Naive thymus-derived CD4-positive, alpha-beta T cell (primary cell): ENCODE measurements at regions not wholly inside any gene's neighbourhood (a gene's known extent, or its start where the extent isn't known, plus 50 kb on each side); places are given as distances from the start of the nearest gene placed in this dataset.

Source experiments
- ATAC-seq: fragments of 150-1000 bp; cut with Tn5 transposase; 2 replicates; pipeline ENCODE4 v1.10.0; 2021; ENCODE audit warnings: mild to moderate bottlenecking, moderate library complexity
- CTCF ChIA-PET: fragments of 350-600 bp; sonication (Branson Sonifier 250); formaldehyde crosslinking; loops from one replicate; lab custom pipeline; 2021; ENCODE audit warnings: antibody characterized with exemption; lab: Charles Lee
- POLR2A ChIA-PET: fragments of 350-600 bp; sonication (Branson Sonifier 250); formaldehyde crosslinking; loops from one replicate; lab custom pipeline; 2021; ENCODE audit warnings: antibody characterized with exemption, inconsistent platforms; lab: Charles Lee
- DNase-seq, 9 donors: peaks; one replicate each; pipeline versions ENCODE4 v3.0.0 to v3.0.0-alpha.2; 2020 to 2022; ENCODE audit warnings: mixed read lengths in 1 of 9
- H3K27ac ChIP-seq: one replicate; pipeline ENCODE4 v1.7.0; 2013; ENCODE audit warnings: mild to moderate bottlenecking, low read depth, low read length, moderate library complexity
- H3K27me3 ChIP-seq, 2 donors: one replicate each; pipeline ENCODE4 v1.7.0; 2013; ENCODE audit warnings: low read length in 2 of 2, mild to moderate bottlenecking in 2 of 2, moderate library complexity in 2 of 2; ENCODE audit not compliant: control insufficient read depth in 2 of 2, insufficient read depth in 2 of 2
- H3K36me3 ChIP-seq, 3 experiments: 1 replicate in 2 of 3; 2 replicates in 1 of 3; pipeline ENCODE4 v1.7.0; 2013; ENCODE audit warnings: low read length in 3 of 3, mild to moderate bottlenecking in 3 of 3, moderate library complexity in 1 of 3; ENCODE audit not compliant: insufficient read depth in 3 of 3, control insufficient read depth in 2 of 3
- H3K4me1 ChIP-seq, 2 donors: one replicate each; pipeline ENCODE4 v1.7.0; 2013; ENCODE audit warnings: low read length in 2 of 2, mild to moderate bottlenecking in 2 of 2, moderate library complexity in 1 of 2; ENCODE audit not compliant: control insufficient read depth in 2 of 2, insufficient read depth in 2 of 2
- H3K4me3 ChIP-seq: 2 replicates; pipeline ENCODE4 v1.7.0; 2013; ENCODE audit warnings: mild to moderate bottlenecking, low read length
- H3K9me3 ChIP-seq, 3 experiments: 1 replicate in 2 of 3; 2 replicates in 1 of 3; pipeline ENCODE4 v1.7.0; 2013; ENCODE audit warnings: low read length in 3 of 3; ENCODE audit not compliant: control insufficient read depth in 2 of 3
- H3K27ac Mint-ChIP-seq, 9 donors: one replicate each; pipeline ENCODE4 v1.8.0; 2020 to 2022; ENCODE audit warnings: mixed read lengths in 9 of 9, mild to moderate bottlenecking in 8 of 9, moderate library complexity in 5 of 9, inconsistent platforms in 2 of 9
- H3K27me3 Mint-ChIP-seq, 5 donors: one replicate each; pipeline ENCODE4 v1.8.0; 2021 to 2022; ENCODE audit warnings: mixed read lengths in 5 of 5, mild to moderate bottlenecking in 1 of 5
- H3K36me3 Mint-ChIP-seq, 5 donors: one replicate each; pipeline ENCODE4 v1.8.0; 2020 to 2022; ENCODE audit warnings: mixed read lengths in 5 of 5, mild to moderate bottlenecking in 3 of 5, inconsistent platforms in 1 of 5
- H3K4me1 Mint-ChIP-seq, 7 donors: one replicate each; pipeline ENCODE4 v1.8.0; 2020 to 2022; ENCODE audit warnings: mixed read lengths in 7 of 7, mild to moderate bottlenecking in 3 of 7, inconsistent platforms in 1 of 7
- H3K4me3 Mint-ChIP-seq, 10 donors: one replicate each; pipeline ENCODE4 v1.8.0; 2020 to 2022; ENCODE audit warnings: mild to moderate bottlenecking in 10 of 10, mixed read lengths in 10 of 10, moderate library complexity in 6 of 10, inconsistent platforms in 2 of 10
- H3K9me3 Mint-ChIP-seq, 11 donors: one replicate each; pipeline ENCODE4 v1.8.0; 2020 to 2022; ENCODE audit warnings: mixed read lengths in 11 of 11, mild to moderate bottlenecking in 4 of 11, inconsistent platforms in 1 of 11, moderate library complexity in 1 of 11
- intact Hi-C, 2 donors: fragments of 100-400 bp; cut with micrococcal nuclease; formaldehyde crosslinking; loops; one replicate each; pipeline ENCODE4 v1.15.1; 2023

GRCh38 chr14:30373526-30373925 lies 185.4 kb upstream of the G2E3 start:
- Histone ChIP-seq H3K36me3 (no peaks in the 10 kb centered on the region), H3K27me3 (no peaks in the 10 kb centered on the region), H3K9me3 (no peaks in the 10 kb centered on the region), H3K4me1 (no peaks in the 10 kb centered on the region), H3K4me3 (no peak overlapping the region), H3K27ac (no peak overlapping the region)
- Mint-ChIP-seq H3K9me3 (no peaks in the 10 kb centered on the region), H3K27ac (no peak overlapping the region), H3K4me1 (no peaks in the 10 kb centered on the region), H3K27me3 (peaks cover 0 to 21% (median 15%) of the 10 kb centered on the region in 5 donors), H3K4me3 (no peak overlapping the region), H3K36me3 (no peaks in the 10 kb centered on the region)
- ChIA-PET CTCF (interaction anchor here (0.6 kb wide), 1 partner anchor 148 kb away, joined by 4 read pairs; no protein-coding TSS in a partner anchor), POLR2A (no interaction called here)
- ATAC-seq (no peak), DNase-seq (no peak)
- intact Hi-C loops = loop anchor here in 1 of 2 donors (10.0 kb wide), 1 partner anchor 531 kb away; no protein-coding TSS in a partner anchor

- intact Hi-C loops = loop anchor here (1.0 to 10.0 kb wide), 5 partner anchors 67 to 532 kb away; no protein-coding TSS in a partner anchor
- ATAC-seq (peak; percentile 93), DNase-seq (peak; percentile 11 to 57 (median 47))
- Mint-ChIP-seq H3K36me3 (no peaks in the 10 kb centered on the region), H3K4me3 (no peak overlapping the region), H3K4me1 (no peaks in the 10 kb centered on the region), H3K27me3 (peaks cover 0 to 24% (median 19%) of the 10 kb centered on the region in 5 donors), H3K9me3 (no peaks in the 10 kb centered on the region), H3K27ac (no peak overlapping the region)
- ChIA-PET POLR2A (no interaction called here), CTCF (interaction anchor here (0.7 to 1.2 kb wide), 4 partner anchors 145 to 1437 kb away, joined by 3 to 5 read pairs (median 3); no protein-coding TSS in a partner anchor)
- no peaks in the 10 kb centered on the region for H3K9me3 ChIP-seq
- H3K27me3 ChIP-seq = no peaks in the 10 kb centered on the region
- no peak overlapping the region for H3K27ac ChIP-seq
- no peak overlapping the region for H3K4me3 ChIP-seq
- no peaks in the 10 kb centered on the region for H3K36me3 ChIP-seq
- no peaks in the 10 kb centered on the region for H3K4me1 ChIP-seq
Observed at GRCh38 chr14:30375296-30375892, 183.6 kb upstream of the G2E3 start.

GRCh38 chr14:30381861-30382480 lies 177.0 kb upstream of the G2E3 start:
- Mint-ChIP-seq H3K36me3 (no peaks in the 10 kb centered on the region), H3K27me3 (peaks cover 2 to 37% (median 26%) of the 10 kb centered on the region in 5 donors), H3K4me1 (peaks cover 0 to 3% (median 0%) of the 10 kb centered on the region in 7 donors), H3K4me3 (no peak overlapping the region), H3K27ac (no peak overlapping the region), H3K9me3 (peaks cover 0 to 1% (median 0%) of the 10 kb centered on the region in 11 donors)
- Histone ChIP-seq H3K36me3 (no peaks in the 10 kb centered on the region), H3K4me3 (no peak overlapping the region), H3K9me3 (no peaks in the 10 kb centered on the region), H3K27me3 (no peaks in the 10 kb centered on the region), H3K4me1 (no peaks in the 10 kb centered on the region), H3K27ac (no peak overlapping the region)
- CTCF ChIA-PET = interaction anchor here (0.7 kb wide), 1 partner anchor 254 kb away, joined by 5 read pairs; no protein-coding TSS in a partner anchor
- intact Hi-C loops = no loop called here
- DNase-seq (no peak), ATAC-seq (no peak)
- POLR2A ChIA-PET = no interaction called here

DNA sequence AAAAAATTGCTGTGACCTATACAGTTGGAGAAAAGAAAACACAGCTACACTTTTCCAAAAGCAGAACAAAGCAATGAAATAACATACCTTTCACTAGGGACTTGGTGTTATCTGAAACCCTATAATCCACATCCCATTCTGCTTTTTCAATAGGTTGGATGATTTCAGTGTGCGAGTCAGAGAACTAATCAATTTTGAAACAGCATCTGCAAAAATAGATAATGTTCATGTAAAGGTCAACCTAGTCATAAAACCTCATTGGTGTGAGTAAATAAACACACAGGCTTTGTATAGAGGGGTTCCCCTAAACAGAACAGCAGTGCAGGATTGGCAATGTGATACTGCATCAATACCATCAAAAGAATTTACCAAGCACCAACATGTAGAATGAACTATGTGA lies 173.0 kb upstream of the G2E3 start:
- peaks cover 0 to 2% (median 0%) of the 10 kb centered on the region in 7 donors for H3K4me1 Mint-ChIP-seq
- CTCF ChIA-PET = no interaction called here
- no peak overlapping the region for H3K27ac Mint-ChIP-seq
- no peaks in the 10 kb centered on the region for H3K4me1 ChIP-seq
- no peak overlapping the region for H3K4me3 ChIP-seq
- H3K27me3 ChIP-seq = no peaks in the 10 kb centered on the region
- no peak overlapping the region for H3K4me3 Mint-ChIP-seq
- H3K27me3 Mint-ChIP-seq = peaks cover 2 to 19% (median 18%) of the 10 kb centered on the region in 5 donors
- H3K27ac ChIP-seq = no peak overlapping the region
- H3K36me3 ChIP-seq = no peaks in the 10 kb centered on the region
- peaks cover 0 to 1% (median 0%) of the 10 kb centered on the region in 11 donors for H3K9me3 Mint-ChIP-seq
- intact Hi-C loops = no loop called here
- no peaks in the 10 kb centered on the region for H3K36me3 Mint-ChIP-seq
- DNase-seq (no peak), ATAC-seq (no peak)
- H3K9me3 ChIP-seq = no peaks in the 10 kb centered on the region
- POLR2A ChIA-PET = no interaction called here

DNA sequence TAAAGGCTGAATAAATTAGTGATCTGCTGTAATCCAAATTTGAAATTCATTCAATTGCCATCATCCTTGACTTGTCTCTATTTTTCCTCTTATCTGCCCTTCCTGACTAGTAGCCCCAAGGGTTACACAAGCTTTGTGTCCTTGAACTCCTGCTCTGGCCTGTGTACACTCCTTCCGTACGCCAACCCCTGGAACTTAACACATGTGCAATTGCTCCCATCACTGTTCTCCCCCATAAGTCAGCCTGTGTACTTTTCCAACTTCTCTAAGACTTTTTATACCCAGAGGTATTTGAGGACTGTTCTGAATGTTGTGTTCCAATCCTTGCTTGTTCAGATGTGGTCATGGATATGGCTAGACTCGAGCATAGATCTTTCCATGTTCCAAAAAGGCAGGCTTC lies 171.1 kb upstream of the G2E3 start:
- Histone ChIP-seq H3K9me3 (no peaks in the 10 kb centered on the region), H3K27me3 (no peaks in the 10 kb centered on the region), H3K4me1 (no peaks in the 10 kb centered on the region), H3K36me3 (no peaks in the 10 kb centered on the region), H3K27ac (no peak overlapping the region), H3K4me3 (no peak overlapping the region)
- intact Hi-C loops = no loop called here
- CTCF ChIA-PET = no interaction called here
- H3K27ac Mint-ChIP-seq = no peak overlapping the region
- peaks cover 0 to 1% (median 0%) of the 10 kb centered on the region in 11 donors for H3K9me3 Mint-ChIP-seq
- H3K27me3 Mint-ChIP-seq = peaks cover 3 to 19% (median 17%) of the 10 kb centered on the region in 5 donors
- POLR2A ChIA-PET = no interaction called here
- peaks cover 0 to 2% (median 0%) of the 10 kb centered on the region in 7 donors for H3K4me1 Mint-ChIP-seq
- no peak overlapping the region for H3K4me3 Mint-ChIP-seq
- DNase-seq (no peak), ATAC-seq (no peak)
- no peaks in the 10 kb centered on the region for H3K36me3 Mint-ChIP-seq

GRCh38 chr14:30389134-30389876 lies 169.7 kb upstream of the G2E3 start:
- ATAC-seq (no peak), DNase-seq (no peak)
- H3K4me1 Mint-ChIP-seq = no peaks in the 10 kb centered on the region
- H3K27me3 Mint-ChIP-seq = peaks cover 3 to 6% (median 5%) of the 10 kb centered on the region in 5 donors
- ChIA-PET CTCF (no interaction called here), POLR2A (no interaction called here)
- no peak overlapping the region for H3K27ac Mint-ChIP-seq
- H3K36me3 Mint-ChIP-seq = no peaks in the 10 kb centered on the region
- peaks cover 0 to 1% (median 0%) of the 10 kb centered on the region in 11 donors for H3K9me3 Mint-ChIP-seq
- Histone ChIP-seq H3K36me3 (no peaks in the 10 kb centered on the region), H3K4me1 (no peaks in the 10 kb centered on the region), H3K27me3 (no peaks in the 10 kb centered on the region), H3K9me3 (no peaks in the 10 kb centered on the region), H3K4me3 (no peak overlapping the region), H3K27ac (no peak overlapping the region)
- intact Hi-C loops = no loop called here
- no peak overlapping the region for H3K4me3 Mint-ChIP-seq
